SH-SY5Y (cell line): ENCODE measurements at regions not wholly inside any gene's neighbourhood (a gene's known extent, or its start where the extent isn't known, plus 50 kb on each side); places are given as distances from the start of the nearest gene placed in this dataset.

Source experiments
- GATA2 ChIP-seq: IDR thresholded peaks from 2 replicates; pipeline ENCODE4 v1.6.1; 2011; ENCODE audit warnings: mild to moderate bottlenecking, low read depth, low read length
- GATA3 ChIP-seq: IDR thresholded peaks from 2 replicates; pipeline ENCODE4 v1.6.1; 2011; ENCODE audit warnings: low read depth, mild to moderate bottlenecking, low read length, moderate library complexity

DNA sequence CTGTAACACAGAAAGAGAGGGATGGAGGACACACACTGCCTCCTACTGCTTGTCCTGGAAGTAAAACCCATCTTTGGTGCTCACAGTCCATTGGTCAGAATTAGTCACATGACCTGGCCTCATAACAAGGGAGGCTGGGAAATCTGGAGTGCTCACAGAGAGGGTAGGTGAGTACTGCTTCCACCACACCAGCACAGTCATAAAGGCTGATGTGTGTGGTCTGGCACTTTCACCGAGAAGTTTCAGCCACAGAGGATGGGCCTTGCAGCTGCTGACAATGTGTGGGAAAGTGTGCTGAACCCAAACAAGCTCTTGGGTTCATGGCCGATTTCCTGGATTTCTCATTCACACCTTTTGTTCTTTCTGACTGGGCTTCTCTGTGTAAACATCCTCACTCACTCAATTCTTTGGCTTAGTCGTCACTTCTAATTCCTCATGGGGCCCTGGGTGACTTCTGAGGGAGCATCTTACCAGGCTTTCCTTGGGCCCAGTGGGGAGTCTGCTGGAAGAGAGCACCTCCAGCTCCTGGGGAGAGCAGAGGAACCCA is 100.7 kb downstream of the ASB7 start:
- TF ChIP-seq GATA2 (no peak), GATA3 (no peak)

DNA sequence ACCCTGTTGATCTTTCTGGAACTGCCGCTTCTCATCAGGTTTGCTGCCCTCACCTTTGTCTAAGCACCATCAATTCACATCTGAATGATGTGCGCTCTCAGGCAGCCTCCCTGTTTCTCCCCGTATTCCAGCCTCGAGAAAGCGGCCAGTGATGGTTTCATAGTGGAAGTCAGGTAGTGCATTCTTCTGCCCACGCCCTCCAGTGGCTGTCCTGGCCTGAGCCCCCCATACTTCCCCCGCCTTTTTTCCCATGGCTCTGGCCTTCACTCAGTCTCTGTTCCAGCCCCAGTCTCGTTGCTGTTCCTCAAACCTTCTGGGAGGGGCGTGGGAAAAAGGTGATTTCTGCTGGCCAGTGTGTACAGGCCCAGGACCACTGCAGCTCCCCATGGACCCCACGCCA is 101.3 kb downstream of the ASB7 start:
- TF ChIP-seq GATA2 = no peak
- no peak for TF ChIP-seq GATA3

DNA sequence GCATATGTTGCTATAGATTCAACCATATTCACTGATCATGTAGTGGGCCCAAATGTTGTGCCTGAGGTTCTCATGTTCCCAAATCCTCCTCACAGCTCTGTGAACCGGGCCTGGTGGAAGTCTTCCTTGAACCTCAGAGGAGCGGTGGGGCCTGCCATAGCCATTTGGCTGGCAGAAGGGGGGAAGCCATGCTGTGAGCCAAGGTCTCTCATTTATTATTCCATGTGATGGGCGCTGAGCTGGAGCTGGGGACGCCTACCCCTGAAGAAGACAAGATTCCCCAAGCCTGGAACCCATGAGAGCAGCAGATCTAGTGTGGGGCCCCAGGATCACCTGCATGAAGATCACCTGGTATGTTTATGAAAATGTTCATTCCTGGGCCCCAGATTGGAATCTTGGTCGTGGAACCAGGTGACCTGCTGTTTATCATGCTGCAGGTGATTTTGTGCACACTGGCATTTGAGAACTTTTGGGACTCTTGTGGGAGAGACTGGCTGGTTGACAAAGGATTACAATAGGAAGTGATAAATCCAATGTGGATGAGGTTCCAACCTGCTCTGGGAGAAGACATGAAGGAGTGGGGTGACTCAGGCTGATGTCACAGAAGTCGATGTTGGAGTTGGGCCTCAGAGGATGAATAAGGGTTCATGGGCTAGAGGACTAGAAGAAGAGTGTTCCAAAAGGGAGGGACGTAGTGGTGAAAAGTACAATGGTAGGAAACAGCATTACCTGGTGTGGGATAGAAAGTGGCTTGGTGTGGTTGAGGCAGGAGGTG is 102.1 kb downstream of the ASB7 start:
- TF ChIP-seq GATA3 (no peak), GATA2 (no peak)

DNA sequence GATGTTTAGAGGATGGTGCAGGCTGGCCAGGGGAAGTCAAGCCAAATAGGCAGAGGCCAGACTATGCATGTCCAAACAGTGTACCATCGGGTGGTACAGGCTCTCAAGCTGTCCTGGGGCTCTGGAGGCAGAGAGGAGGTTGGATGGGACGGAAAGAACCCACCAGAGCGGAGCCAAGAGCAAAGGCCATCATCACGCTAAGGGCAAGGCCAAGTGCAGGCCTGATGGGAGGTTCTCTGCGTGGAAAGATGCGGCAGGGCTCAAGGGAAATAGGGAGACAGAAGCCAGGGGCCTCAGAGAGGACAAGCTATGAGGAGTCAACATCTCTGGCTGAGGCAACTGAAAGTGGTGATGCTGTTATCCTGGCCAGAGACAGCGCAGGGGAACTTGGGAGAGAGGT is 102.7 kb downstream of the ASB7 start:
- no peak for TF ChIP-seq GATA2
- no peak for TF ChIP-seq GATA3

DNA sequence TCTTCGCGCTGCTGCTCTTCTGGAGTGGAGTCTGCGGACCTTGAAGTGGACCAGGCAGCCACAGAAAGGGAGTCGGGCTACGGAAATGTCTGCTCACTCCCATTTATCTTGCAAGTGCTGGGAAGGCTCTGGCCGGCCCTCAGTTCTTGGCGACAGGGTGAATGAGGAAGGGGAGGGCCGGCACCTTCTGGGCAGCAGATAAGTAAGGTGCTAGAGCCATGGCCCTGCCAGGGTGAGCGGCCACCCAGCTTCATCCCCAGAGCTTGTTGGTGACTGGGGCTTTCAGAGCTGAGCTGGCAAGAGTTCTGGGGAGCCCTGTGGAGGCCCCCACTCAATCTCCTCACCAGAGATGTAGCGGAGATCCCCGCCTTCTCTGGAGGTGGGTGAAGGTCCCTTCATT is 103.5 kb downstream of the ASB7 start:
- TF ChIP-seq GATA3 = no peak
- no peak for TF ChIP-seq GATA2

DNA sequence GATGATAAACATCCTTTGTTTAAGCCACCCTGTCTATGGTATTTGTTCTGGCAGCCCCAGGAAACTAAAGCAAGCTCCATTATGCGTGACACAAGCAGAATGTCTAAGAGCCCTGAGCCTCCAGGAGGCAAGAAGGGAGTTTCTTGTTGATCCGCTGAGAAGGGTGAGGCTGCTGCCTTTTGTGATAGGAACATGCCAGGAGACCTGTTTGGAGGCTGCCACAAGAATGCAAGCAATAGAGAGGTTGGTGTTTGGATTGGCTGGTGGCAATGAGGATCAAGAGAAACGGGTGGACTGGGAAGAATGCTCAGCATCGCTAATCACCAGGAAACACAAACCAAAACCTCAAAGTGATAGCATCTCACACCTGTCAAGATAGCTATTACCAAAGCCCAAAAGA is 104.8 kb downstream of the ASB7 start:
- TF ChIP-seq GATA3 (no peak), GATA2 (no peak)

DNA sequence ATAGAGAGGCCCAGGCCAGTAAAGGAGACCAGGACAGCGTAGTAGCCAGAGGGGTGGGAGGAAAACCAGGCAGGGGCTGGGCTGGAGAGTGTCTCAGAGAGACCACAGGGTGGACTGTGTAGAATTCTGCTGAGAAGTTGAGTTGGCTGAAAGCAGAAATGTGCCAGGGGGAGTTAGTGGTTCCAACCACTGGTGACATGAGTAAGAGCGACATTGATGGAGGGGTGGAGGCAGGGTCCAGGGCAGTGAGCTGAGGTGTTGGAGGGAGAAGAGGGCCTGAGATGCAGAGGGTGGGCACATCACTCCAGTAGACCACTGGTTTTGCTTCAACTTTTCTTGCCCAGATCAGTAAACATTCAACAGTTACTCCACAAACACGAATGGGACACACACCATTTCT is 106.5 kb downstream of the ASB7 start:
- TF ChIP-seq GATA3 (no peak), GATA2 (no peak)

DNA sequence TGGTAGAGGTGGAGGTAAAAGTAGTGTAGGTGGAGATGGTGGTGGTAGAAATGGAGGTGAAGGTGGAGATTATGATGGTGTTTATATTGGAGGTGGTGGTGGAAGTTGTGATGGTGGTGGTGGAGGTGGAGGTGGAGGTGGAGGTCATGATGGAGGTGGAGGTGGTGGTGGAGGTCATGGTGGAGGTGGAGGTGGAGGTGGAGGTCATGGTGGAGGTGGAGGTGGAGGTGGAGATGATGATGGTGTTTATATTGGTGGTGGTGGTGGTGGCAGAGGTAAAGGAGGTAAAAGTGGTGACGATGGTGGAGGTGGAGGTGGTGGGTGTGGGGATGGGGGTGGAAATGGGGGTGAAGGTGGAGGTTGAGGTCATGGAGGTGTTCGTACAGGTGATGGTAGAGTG is 107.8 kb downstream of the ASB7 start:
- TF ChIP-seq GATA2 (no peak), GATA3 (no peak)

DNA sequence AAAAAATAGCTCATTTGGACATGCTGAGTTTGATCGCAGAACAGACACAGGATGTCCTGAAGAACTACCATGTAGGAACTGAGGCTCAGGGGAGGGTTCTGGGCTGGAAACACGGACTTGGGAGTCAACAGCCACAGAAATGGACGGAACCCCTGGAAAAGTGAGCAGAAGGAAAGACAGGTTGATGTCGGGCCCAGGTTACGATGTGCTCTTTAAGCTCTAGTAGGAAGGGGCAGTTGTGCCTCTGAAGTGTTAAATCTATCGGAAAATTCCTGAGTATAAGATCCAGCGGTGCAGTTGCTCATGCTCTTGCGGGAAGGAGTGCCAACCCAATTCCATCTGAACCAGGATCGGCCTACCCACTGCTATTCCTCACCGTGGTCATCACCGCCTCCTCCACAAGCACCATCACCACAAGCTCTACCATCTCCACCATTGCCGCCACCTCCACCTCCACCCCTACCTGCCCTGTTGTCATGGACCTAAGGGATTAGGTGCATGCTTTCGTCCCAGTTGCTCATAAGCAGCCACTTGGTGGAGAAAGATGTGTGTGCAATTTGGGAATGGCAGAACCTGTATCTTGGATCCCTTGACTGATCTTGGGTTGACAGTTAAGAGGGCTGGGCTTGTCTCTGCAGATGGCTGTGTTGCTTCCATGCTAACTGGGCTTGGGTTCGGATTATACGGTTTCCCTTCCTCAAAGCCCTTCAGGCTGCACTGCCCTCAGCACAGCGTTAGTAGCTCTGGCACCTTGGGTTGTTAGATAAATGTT is 108.5 kb downstream of the ASB7 start:
- TF ChIP-seq GATA2 = no peak
- TF ChIP-seq GATA3 = no peak

DNA sequence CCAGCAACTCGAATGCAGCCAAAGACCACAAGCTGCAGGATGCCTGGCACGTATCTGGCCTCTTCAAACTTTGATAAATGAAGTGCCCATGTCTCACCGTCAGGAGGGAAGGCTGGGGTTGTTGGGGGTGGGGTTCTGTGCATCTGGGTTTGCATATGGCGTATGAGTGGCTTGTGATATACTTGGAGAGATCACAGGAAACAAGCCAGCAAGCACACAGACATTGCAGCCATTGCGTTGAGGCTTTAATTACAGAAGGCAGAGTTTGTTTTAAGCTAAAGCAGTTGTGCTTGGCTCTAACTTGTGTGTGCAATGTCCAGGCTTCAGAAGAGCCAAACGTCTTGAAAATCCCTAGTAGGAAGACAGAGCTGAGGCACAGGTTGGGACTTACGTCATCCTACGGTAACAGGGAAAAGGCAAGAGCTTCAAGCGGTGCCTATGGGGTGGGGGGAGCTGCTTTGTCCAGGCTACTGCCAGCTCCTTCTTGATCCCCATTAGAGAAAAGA is 109.2 kb downstream of the ASB7 start:
- TF ChIP-seq GATA2 = no peak

DNA sequence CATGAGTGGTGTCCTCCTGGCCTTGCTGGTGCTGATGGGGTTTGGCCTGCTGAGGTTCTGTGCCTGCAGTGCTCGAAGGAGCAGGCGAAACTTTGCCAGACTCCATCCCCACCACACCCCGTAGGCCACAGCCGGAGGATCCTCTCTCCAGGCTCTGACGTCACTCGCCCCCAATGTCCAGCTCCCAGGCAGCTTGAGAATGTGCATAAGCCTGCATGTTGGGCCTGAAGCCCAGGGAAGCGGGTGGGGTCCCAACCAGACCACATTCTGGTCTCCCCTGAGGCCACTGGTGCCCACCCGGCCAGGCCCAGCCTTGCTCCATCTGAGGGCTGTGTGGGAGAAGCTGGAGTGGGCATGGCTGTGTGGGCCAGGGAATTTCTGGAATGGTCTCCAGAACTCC is 109.8 kb downstream of the ASB7 start:
- no peak for TF ChIP-seq GATA2
- no peak for TF ChIP-seq GATA3

DNA sequence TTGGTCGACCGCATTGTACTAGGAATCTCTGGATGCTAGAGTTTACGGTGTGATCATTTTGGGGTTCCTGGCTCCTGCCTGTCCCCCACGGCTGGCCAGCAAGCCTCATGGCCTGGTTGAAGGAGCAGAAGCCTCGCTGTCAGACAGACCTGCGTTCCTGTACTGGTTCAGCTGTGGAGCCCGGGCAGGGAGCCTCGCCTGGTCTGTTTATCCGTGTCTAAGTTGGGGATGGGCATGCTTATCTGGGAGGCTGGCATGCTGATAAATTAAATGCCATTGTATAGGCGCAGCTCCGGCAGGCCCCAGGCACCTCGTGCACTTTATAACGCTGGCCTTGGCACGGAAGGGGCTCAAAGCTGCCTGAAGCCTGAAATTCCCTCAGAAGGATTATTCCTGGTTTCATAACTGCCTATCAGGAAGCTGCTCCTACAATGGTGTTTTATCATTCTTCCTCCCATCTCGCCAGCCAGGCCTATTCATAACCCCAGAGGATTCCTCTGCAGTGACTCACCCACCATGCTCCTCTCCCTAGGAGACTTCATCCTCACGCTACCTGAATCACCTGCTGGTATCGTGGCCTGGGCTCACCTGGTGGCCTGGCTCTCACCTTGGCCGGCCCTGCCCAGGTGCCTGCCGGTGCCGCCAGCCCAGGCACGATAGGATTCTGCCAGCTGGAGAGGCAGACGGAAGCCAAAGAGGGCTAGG is 110.9 kb downstream of the ASB7 start:
- no peak for TF ChIP-seq GATA2

DNA sequence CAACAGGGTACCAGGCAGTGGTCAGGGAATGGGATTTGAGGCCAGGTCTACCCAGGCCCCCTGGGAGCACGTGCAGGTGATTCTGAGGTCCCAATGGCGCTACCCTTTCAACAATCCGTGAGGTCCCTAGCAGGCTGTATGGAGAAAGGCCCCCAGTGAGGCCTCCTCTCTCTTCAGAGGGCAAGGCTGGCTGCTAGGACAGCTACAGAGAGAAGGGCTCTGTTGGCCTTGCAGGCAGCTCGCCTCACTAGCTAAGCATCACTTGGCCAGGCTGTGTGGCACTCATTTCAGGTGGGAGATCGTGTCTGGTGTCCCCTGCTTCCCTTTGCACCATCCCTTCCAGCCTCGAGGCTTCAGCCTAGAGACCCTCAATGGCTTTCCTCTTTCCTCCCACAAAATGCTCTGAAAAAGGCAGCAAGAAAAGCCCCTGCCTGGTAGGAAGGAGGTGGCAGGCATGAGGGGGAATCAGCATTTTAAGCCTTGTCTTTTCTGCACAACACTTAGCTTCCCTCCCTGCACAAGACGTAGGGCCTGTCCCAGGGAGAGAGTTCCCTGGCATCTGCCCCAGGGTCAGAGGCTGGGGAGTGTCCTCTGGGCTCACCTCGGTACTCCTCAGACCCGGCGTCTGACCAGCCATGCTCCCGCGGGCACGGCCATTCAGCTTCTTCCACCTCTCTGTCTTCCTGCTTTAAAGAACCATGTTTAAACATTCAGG is 111.8 kb downstream of the ASB7 start:
- TF ChIP-seq GATA2 (no peak), GATA3 (no peak)

DNA sequence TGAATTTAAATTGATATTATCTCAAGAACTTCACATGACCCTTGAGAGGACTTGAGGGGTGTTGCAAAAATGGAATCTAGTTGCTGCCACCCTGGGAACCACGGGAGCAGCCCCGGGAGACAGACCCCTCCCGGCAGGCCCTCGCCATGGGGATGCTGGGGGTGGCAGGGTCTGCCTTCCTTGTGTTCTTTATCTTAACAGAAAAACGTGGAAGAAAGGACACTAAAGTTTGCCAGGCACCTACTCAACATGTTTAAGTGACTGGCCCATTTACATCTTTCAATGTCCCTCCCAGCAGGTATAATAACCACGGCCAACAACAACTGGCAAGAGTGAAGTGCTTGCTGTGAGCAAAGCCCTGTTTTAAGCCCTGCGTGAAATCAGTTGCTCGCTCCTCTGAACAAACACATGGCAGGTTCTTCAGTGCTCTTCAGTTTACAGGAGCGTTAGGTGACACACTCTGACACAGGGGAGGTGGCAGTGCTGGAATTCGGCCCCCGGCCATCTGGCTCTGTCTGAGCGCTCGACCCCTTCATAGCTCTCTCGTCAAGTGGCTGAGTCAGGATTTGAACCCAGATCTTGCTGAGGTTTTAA is 112.5 kb downstream of the ASB7 start:
- TF ChIP-seq GATA2 (no peak), GATA3 (no peak)
